Esophagus squamous epithelium (tissue), 4 donors: ENCODE measurements at regions not wholly inside any gene's neighbourhood (a gene's known extent, or its start where the extent isn't known, plus 50 kb on each side); places are given as distances from the start of the nearest gene placed in this dataset.

Experiments used
- POLR2A ChIP-seq, 4 donors: fragments of 450-650 bp; IDR thresholded peaks; one replicate each; pipeline ENCODE4 v1.6.1; 2017; ENCODE audit warnings: antibody characterized with exemption in 4 of 4, mild to moderate bottlenecking in 4 of 4, moderate library complexity in 3 of 4
- TF ChIP-seq, protein P1 (sequence below), 6 experiments: fragments of 450-650 bp in 4 of 6; fragments of 200-600 bp in 2 of 6; sonication (generic) in 2 of 6; IDR thresholded peaks; one replicate each; pipeline ENCODE4 v1.5.1; 2016 to 2019; ENCODE audit warnings: antibody characterized with exemption in 6 of 6, mild to moderate bottlenecking in 4 of 6, moderate library complexity in 4 of 6

- TF ChIP-seq, protein P1, sequence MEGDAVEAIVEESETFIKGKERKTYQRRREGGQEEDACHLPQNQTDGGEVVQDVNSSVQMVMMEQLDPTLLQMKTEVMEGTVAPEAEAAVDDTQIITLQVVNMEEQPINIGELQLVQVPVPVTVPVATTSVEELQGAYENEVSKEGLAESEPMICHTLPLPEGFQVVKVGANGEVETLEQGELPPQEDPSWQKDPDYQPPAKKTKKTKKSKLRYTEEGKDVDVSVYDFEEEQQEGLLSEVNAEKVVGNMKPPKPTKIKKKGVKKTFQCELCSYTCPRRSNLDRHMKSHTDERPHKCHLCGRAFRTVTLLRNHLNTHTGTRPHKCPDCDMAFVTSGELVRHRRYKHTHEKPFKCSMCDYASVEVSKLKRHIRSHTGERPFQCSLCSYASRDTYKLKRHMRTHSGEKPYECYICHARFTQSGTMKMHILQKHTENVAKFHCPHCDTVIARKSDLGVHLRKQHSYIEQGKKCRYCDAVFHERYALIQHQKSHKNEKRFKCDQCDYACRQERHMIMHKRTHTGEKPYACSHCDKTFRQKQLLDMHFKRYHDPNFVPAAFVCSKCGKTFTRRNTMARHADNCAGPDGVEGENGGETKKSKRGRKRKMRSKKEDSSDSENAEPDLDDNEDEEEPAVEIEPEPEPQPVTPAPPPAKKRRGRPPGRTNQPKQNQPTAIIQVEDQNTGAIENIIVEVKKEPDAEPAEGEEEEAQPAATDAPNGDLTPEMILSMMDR (IDR thresholded peaks at IDR 0.05), result no peak
- TF ChIP-seq POLR2A (IDR thresholded peaks at IDR 0.05), result no peak
Measured at GRCh38 chr2:117299451-117299850, 515.0 kb upstream of the DDX18 start.
